GM21619 (cell line): ENCODE measurements at regions not wholly inside any gene's neighbourhood (a gene's known extent, or its start where the extent isn't known, plus 50 kb on each side); places are given as distances from the start of the nearest gene placed in this dataset.
A peak's percentile ranks its signal among the peaks of the same experiment; 100 is the strongest.
"Not testable (repeated sequence)": the region's sequence is repeated elsewhere in the genome, so short reads cannot be mapped to it uniquely, and the experiment has no call there.

ENCODE experiments used
- ATAC-seq: cut with Tn5 transposase; IDR thresholded peaks from one replicate; pipeline ENCODE4 v1.9.1; 2021; ENCODE audit not compliant: unreplicated experiment

- peak; percentile 97 for ATAC-seq
Observed at GRCh38 chr5:118506217-118506852, 482.0 kb downstream of the DTWD2 start.

GRCh38 chr5:118502232-118502631 is 486.1 kb downstream of the DTWD2 start:
- ATAC-seq = not testable (repeated sequence)

GRCh38 chr5:118491351-118491750 is 497.0 kb downstream of the DTWD2 start:
- no peak for ATAC-seq

DNA sequence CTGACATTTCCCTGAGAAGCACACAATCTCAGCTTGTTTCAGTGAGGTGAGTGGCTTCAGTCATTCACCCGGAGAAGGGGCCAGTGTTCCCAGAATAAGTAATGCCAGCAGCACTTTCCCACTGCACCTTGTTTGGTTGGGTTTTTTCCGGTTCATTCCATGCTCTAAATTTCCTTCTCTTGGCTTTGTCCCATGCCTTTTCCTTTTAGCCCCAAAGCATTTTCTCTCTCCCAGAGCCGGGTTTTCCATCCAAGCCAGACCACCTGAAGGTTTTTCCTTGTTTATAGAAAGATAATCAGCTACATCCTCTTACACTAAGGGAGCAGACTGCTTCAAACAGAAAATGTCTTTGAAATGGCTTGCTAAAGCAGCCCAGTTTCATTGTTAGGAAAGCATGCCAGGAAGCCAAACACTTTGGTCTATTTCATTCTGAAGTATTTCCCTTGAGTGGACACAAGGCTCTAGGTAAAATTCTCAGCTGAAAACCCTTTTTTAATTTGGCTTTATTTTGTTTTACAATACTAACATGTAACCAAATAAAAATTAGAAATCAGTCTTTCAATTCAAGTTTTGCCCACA is 501.6 kb downstream of the DTWD2 start:
- ATAC-seq = no peak

- ATAC-seq = no peak
Observed at GRCh38 chr5:118479285-118479684, 509.1 kb downstream of the DTWD2 start.

GRCh38 chr5:118478852-118479251 is 509.5 kb downstream of the DTWD2 start:
- ATAC-seq = no peak

DNA sequence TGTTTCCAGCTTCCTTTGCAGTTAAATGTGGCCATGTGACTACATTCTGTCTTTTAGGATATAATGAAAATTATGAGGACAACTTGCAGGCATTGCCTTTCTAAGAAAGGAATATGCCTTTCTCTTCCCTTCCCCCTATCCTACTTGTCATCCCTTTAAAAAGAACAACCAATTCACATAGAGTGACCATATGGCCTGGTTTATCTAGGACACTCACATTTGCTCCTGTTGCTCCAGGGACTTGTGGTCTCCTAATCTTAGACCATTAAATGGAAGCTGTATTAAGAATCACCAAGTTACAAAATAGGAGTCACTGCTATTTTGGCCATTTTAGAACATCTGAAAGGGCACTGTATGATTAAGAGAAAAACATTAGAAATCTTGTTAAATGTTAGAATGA is 520.3 kb downstream of the DTWD2 start:
- no peak for ATAC-seq

GRCh38 chr5:118467103-118467502 is 521.2 kb downstream of the DTWD2 start:
- ATAC-seq = no peak

- no peak for ATAC-seq
Observed at GRCh38 chr5:118466418-118466817, 521.9 kb downstream of the DTWD2 start.

DNA sequence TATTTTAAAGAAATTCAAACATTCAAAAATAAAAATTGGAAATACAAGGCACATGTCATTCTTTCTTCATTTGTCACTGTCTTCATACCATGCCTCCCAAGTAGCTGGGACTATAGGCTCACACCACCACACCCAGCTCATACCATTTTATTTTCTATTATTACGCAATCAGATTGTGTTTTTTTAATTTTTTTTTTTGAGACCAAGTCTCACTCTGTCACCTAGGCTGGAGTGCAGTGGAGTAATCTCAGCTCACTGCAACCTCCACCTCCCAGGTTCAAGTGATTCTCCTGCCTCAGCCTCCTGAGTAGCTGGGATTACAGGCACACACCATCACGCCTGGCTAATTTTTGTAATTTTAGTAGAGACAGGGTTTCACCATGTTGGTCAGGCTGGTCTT is 526.1 kb downstream of the DTWD2 start:
- not testable (repeated sequence) for ATAC-seq

DNA sequence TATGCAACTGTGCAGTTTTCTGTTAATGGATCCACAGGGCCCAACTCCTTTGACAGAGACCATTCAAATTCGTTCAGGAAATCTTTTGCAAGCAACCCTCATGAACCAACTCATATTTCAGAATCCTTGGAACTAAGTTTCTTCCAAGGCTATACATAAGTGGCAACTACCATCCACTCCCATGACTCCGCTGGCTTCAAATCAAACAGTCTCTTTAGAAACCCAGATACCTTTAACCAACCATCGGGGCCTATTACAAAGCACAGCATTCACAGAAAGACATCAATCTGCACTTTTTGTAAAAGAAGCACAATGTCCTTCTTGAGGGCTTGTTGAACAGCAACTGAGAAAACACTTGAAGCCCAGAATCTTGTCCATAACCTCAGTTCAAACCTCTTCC is 526.9 kb downstream of the DTWD2 start:
- no peak for ATAC-seq

DNA sequence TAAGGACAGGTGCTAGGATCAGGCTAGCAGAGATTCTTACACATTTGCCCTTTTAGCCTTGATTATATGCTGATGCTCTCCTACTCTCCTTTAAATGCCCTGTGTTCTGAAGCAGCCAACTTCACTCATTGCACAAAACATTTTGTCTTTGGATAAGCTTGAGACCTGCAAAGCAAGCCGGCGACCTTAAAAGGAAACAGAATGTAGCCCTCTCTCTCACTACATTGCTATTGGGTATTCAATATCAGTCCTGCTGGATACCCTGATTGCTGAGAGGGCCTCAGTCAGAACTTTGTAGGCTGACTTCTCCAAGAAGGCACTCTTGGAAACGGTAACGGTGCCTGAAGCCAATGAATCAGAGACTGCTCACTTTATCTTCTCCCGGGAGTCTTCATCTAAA is 528.9 kb downstream of the DTWD2 start:
- ATAC-seq = no peak

- ATAC-seq = no peak
Observed at GRCh38 chr5:118456085-118456484, 532.3 kb downstream of the DTWD2 start.

- no peak for ATAC-seq
Observed at GRCh38 chr5:118451697-118452247, 536.6 kb downstream of the DTWD2 start.

DNA sequence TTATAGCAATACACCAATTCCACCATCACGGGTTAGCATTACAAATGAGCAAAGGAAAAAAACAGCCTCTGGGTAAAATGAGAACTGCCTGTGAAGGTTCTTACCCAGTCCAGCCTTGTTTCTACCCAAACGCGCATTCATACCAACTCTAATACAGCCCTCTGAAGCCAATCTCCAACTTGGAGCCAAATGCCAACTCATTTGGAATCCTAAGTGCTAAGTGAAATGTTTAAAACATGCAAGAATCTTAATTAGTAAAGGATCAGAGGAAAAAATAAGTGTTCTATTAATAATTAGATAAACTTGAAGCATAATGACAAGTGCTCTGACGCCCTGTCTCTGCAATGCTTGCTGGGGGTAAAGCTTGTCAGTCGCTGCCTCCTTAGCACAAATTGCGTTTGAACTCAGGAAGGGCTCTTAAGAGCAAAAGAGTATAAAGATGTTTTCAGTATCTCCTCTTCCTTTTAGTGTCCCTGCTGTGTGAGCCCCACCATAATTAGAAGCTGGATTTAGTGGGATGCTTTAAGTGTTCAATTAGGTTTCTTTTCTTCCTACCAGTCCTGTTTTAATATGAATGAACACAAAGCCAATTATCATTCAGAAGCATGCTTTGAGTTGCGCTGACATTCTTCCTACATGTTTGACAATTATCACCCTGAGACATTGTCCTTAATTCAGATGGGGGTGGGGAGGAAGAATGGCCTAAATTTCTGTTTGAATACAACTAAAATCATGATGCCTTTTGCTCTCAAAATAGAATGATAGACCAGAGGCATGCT is 537.6 kb downstream of the DTWD2 start:
- ATAC-seq = no peak

DNA sequence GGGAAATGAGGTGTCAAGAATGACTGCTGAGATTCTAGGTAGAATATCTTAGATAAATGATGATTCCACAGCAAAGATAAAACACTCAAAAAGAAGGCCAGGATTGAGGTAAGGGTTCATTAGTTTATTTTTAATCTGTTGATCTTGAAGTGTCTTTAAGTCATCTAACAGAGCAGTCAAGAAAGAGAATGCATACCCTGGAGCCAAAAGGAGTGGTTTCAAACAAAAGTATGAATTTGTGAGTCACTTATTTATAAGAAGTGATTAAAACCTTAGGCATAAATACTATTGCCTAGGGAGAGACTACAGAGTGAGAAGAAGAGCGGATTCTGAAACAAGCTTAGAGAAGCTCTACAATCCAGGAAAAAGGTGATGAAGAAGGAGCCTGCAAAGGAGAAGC is 541.0 kb downstream of the DTWD2 start:
- no peak for ATAC-seq

DNA sequence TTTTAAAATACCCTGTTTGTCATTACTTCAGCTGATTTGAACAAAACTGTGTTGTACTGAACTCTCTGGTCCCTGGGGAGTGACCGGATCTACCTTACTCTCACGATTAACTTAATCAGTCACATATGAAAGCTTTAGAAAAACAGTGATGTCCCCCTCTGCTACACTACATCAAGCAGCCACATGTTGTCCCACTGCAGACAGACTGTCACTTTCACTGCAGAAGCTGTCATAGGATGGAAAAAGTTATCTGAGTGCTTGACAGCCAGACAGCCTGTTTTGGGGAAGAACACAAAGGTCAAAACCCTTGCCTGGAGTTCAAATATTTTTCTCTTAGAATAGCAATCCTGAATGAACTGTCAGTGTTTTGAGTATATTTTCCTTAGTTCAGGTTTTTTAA is 546.4 kb downstream of the DTWD2 start:
- no peak for ATAC-seq

DNA sequence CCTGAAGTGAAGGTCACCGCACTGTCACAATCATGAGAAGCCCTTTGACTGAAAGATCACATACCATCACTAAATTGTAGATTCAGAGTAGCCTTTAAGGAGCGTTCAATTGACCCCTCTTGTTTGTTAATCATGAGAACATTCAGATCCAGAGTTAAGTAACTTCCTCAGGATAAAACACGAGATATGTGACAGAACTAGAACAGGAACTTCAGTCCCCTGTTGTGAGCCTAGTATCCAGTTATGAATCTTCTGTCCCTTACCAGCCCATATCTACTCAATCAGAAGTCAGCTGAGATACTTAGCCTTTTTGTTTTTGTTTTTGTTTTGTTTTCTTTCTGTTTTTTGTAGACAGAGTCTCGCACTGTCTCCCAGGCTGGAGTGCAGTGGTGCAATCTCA is 547.3 kb downstream of the DTWD2 start:
- no peak for ATAC-seq

DNA sequence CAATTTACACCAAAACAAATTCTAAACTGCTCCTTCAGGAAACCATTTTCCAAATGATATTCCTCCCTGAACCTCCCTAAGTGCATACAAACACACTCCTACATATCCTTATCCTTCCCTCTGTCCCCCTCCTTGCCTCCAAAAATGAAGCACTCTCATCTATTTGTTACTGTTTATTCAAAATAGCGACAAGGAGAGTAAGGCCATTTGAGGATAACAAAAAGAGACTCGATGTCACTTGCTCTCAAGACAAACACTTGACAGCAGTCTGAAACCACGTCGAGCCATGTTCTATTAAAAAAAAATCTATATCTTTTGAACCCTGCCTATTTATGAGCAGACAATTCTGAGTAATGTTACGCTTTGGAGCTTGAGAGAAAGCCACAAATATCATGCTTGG is 547.9 kb downstream of the DTWD2 start:
- ATAC-seq = no peak

DNA sequence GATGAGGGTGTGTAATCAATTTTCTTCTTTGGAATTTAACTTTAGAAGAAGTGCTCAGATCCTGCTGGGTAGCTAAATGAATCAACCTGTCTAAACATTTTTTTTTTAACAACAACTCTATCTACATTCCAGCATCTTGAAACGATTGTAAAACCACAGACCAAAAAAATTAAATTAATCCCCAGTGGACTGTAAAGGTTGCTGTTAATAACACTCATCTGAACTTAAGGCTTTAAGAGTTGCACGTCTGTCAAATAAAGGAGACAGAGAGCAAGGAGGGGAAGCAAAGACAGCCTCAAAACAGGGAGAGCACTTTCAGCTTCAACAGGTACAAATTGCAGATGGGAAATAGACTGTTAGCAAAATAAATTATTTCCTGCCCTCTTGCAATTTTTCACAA is 548.5 kb downstream of the DTWD2 start:
- ATAC-seq = no peak

DNA sequence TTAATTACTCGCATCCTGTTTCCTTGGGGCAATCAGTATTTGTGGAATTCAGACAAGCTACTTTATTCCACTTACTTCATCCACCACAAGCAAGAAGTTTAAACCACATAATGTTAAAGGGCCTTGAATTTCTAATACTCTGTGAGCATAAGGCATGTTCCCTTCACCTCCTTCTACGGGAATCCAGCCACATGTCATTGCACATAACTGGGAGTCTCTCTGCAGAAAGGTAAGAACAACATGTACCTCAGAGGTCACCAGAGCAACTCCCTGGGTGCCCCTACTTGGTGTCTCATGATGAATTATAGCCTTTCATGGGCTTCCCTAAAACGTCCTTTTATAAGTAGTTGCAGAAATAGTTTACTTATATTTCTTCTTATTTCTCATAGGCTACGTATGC is 553.2 kb downstream of the DTWD2 start:
- no peak for ATAC-seq

DNA sequence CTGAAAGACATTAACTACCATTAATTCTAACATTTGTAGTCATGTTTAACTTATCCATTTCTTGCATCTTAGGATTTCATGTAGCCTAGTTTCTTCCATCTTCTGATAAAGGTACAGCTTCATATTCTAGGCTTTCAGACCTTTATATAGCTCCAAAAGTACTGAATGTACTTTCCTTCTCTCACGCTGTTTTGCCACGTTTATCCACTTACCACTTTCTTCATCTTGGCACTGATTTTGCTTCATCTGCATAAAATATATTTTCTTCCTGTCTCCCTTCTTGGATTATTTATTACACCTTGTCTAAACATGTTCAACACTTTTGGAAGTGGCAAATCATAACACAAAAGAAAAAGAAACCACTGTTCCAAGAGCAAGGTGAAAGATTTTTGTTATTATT is 553.8 kb downstream of the DTWD2 start:
- ATAC-seq = no peak
